ENCODE measurements at regions not wholly inside any gene's neighbourhood (a gene's known extent, or its start where the extent isn't known, plus 50 kb on each side); places are given as distances from the start of the nearest gene placed in this dataset.

- TF ChIP-seq ZNF274 (IDR thresholded peaks at IDR 0.05; ENCODE audit: low read depth, low read length) (no peak), YY1 (IDR thresholded peaks at IDR 0.05; ENCODE audit: insufficient read depth, insufficient read length) (no peak)
Measured at GRCh38 chr5:172533399-172534228, 79.3 kb upstream of the SH3PXD2B start.

Measured in NT2/D1 (cell line).